Mesothelial cell of epicardium (in vitro differentiated cells): ENCODE measurements at regions not wholly inside any gene's neighbourhood (a gene's known extent, or its start where the extent isn't known, plus 50 kb on each side); places are given as distances from the start of the nearest gene placed in this dataset.

ENCODE experiments used
- DNase-seq, 2 experiments: peaks; one replicate each; pipeline ENCODE4 v3.0.0; 2021; ENCODE audit warnings: low spot score in 2 of 2; ENCODE audit not compliant: unreplicated experiment in 2 of 2
- H3K27ac Mint-ChIP-seq: 2 replicates; pipeline ENCODE4 v1.8.0; 2021; ENCODE audit warnings: mixed read lengths
- H3K27me3 Mint-ChIP-seq: 2 replicates; pipeline ENCODE4 v1.8.0; 2021; ENCODE audit warnings: low read depth, mixed read lengths
- H3K36me3 Mint-ChIP-seq: 2 replicates; pipeline ENCODE4 v1.8.0; 2021; ENCODE audit warnings: mixed read lengths
- H3K4me1 Mint-ChIP-seq: 2 replicates; pipeline ENCODE4 v1.8.0; 2021; ENCODE audit warnings: mixed read lengths
- H3K4me3 Mint-ChIP-seq: 2 replicates; pipeline ENCODE4 v1.8.0; 2021; ENCODE audit warnings: mild to moderate bottlenecking, moderate library complexity, mixed read lengths
- H3K9me3 Mint-ChIP-seq: 2 replicates; pipeline ENCODE4 v1.8.0; 2021; ENCODE audit warnings: mixed read lengths
- TF ChIP-seq, protein P1 (sequence below): fragments of 200-600 bp; sonication (generic); IDR thresholded peaks from one replicate; pipeline ENCODE4 v1.5.0; 2021; ENCODE audit warnings: antibody characterized with exemption; ENCODE audit not compliant: unreplicated experiment

DNA sequence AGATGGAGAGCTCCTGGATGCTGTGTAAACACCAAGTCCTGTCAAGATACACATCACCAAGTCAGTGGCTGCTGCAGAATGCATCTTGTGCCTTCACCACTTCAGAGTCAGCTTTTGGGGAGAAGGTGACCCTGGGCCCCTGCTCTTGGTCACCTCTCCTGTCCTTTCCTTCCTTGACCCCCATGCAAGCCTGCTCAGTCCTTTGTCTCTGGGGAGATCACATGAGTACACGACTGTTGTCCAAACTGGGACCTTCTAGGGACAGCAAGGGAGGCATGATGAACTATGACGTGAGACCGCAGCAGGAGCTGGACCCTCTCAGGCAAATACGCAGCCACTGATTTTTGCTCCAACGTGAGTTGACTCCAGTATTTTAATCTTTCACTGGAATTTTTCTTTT, 706.9 kb upstream of the ID2 start:
- Mint-ChIP-seq H3K36me3 (no peaks in the 10 kb centered on the region), H3K27ac (no peak overlapping the region), H3K9me3 (no peaks in the 10 kb centered on the region), H3K27me3 (peaks cover 2% of the 10 kb centered on the region), H3K4me1 (peaks cover 18% of the 10 kb centered on the region), H3K4me3 (no peak overlapping the region)
- DNase-seq, result no peak
- TF ChIP-seq, protein P1, sequence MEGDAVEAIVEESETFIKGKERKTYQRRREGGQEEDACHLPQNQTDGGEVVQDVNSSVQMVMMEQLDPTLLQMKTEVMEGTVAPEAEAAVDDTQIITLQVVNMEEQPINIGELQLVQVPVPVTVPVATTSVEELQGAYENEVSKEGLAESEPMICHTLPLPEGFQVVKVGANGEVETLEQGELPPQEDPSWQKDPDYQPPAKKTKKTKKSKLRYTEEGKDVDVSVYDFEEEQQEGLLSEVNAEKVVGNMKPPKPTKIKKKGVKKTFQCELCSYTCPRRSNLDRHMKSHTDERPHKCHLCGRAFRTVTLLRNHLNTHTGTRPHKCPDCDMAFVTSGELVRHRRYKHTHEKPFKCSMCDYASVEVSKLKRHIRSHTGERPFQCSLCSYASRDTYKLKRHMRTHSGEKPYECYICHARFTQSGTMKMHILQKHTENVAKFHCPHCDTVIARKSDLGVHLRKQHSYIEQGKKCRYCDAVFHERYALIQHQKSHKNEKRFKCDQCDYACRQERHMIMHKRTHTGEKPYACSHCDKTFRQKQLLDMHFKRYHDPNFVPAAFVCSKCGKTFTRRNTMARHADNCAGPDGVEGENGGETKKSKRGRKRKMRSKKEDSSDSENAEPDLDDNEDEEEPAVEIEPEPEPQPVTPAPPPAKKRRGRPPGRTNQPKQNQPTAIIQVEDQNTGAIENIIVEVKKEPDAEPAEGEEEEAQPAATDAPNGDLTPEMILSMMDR, result no peak

DNA sequence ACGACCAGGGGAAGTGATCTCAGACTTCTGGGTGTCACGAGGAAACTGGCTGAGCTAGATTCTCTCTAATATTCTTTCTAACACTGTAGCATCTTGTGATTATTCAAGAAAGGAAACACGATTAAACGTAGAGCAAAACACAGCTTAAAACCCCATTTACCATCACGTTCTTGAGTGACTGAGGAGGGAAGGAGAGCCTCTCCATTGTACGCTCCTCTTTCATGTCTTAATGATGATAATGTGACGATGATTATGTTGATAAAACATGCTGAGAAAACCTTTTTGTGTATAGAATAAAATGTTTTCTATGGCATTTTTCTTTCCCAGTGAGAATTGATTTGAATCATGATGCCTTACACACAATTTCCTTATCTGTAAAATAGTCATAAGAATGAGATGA, 705.6 kb upstream of the ID2 start:
- H3K36me3 Mint-ChIP-seq, result no peaks in the 10 kb centered on the region
- peaks cover 14% of the 10 kb centered on the region for H3K4me1 Mint-ChIP-seq
- H3K27me3 Mint-ChIP-seq, result peaks cover 2% of the 10 kb centered on the region
- no peak for DNase-seq
- no peak overlapping the region for H3K4me3 Mint-ChIP-seq
- H3K27ac Mint-ChIP-seq, result no peak overlapping the region
- H3K9me3 Mint-ChIP-seq, result no peaks in the 10 kb centered on the region
- TF ChIP-seq, protein P1, result no peak

DNA sequence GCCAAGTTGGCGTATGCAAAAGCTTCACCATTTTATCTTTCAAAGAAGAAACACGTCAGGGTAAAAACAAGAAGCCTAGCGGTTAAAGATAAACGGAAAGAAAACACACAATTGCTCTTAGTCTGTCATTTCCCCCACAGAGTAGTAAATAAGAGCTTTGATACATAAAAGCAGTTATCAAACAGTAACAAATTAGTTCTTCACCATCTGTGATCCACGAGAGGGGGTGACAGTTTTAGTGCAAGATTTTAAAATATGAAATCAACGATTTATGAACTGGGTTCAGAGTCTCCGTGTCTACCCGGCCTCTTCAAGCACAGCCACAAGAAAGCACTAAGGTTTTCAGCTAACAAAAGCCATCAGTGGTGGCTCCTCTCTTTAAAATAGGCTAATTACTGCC, 703.9 kb upstream of the ID2 start:
- TF ChIP-seq, protein P1, result no peak
- Mint-ChIP-seq H3K9me3 (peaks cover 8% of the 10 kb centered on the region), H3K4me1 (peaks cover 14% of the 10 kb centered on the region), H3K4me3 (no peak overlapping the region), H3K27me3 (peaks cover 2% of the 10 kb centered on the region), H3K36me3 (peaks cover 2% of the 10 kb centered on the region), H3K27ac (no peak overlapping the region)
- no peak for DNase-seq

DNA sequence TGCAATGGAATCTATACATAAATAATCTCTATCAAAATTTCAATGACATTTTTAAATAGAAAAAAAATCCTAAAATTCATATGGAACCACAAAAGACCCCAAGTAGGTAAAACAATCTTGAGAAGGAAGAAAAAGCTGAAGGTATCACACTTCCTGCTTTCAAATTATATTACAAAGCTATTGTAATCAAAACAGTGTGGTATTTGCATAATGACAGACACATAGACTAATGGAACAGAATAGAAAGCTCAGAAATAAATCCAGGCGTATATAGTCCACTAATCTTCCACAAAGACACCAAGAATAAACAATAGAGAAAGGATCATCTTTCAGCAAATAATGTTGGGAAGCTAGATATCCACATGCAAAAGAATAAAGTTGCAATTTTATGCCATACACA, 699.8 kb upstream of the ID2 start:
- peaks cover 8% of the 10 kb centered on the region for H3K9me3 Mint-ChIP-seq
- no peak for DNase-seq
- peaks cover 2% of the 10 kb centered on the region for H3K36me3 Mint-ChIP-seq
- TF ChIP-seq, protein P1, result no peak
- H3K4me1 Mint-ChIP-seq, result peaks cover 10% of the 10 kb centered on the region
- H3K27me3 Mint-ChIP-seq, result no peaks in the 10 kb centered on the region
- no peak overlapping the region for H3K27ac Mint-ChIP-seq
- H3K4me3 Mint-ChIP-seq, result no peak overlapping the region

DNA sequence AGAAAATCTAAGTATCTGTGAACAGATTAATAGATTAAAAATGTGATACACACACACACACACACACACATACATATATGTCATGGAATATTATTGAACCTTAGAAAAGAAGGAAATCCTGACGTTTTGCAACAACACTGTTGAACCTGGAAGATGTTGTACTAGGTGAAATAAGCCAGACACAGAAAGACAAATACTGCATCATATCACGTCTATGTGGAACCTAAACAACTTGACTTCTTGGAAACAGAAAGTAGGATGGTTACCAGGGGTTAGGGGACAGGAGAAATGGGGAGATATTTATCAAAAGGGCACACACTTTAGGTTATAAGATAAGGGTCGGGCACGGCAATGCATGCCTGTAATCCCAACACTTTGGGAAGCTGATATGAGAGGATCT, 698.4 kb upstream of the ID2 start:
- peaks cover 2% of the 10 kb centered on the region for H3K4me1 Mint-ChIP-seq
- no peaks in the 10 kb centered on the region for H3K27me3 Mint-ChIP-seq
- no peak overlapping the region for H3K4me3 Mint-ChIP-seq
- H3K27ac Mint-ChIP-seq, result no peak overlapping the region
- peaks cover 8% of the 10 kb centered on the region for H3K9me3 Mint-ChIP-seq
- TF ChIP-seq, protein P1, result no peak
- peaks cover 2% of the 10 kb centered on the region for H3K36me3 Mint-ChIP-seq
- DNase-seq, result no peak

DNA sequence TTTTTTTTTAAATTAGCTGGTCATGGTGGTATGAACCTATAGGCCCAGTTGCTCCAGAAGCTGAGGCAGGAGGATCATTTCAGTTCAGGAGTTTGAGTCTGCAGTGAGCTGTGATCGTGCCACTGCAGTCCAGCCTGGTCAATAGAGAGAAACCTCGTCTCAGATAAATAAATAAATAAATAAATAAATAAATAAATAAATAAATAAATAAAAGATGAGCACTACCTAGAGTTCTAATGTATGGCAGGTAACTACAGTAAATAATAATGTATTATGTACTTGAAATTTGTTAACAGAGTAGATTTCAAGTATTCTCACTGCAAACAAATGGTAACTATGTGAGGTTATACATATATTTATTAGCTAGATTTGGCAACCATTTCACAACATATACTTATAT, 697.9 kb upstream of the ID2 start:
- no peak overlapping the region for H3K27ac Mint-ChIP-seq
- TF ChIP-seq, protein P1, result no peak
- DNase-seq, result no peak
- H3K27me3 Mint-ChIP-seq, result no peaks in the 10 kb centered on the region
- H3K4me1 Mint-ChIP-seq, result no peaks in the 10 kb centered on the region
- H3K36me3 Mint-ChIP-seq, result peaks cover 2% of the 10 kb centered on the region
- no peak overlapping the region for H3K4me3 Mint-ChIP-seq
- peaks cover 8% of the 10 kb centered on the region for H3K9me3 Mint-ChIP-seq
